Neural progenitor cell (in vitro differentiated cells): ENCODE measurements at regions not wholly inside any gene's neighbourhood (a gene's known extent, or its start where the extent isn't known, plus 50 kb on each side); places are given as distances from the start of the nearest gene placed in this dataset.

Experiments used
- CTCF ChIP-seq: fragments of 200-600 bp; sonication (generic); IDR thresholded peaks from 2 replicates; pipeline ENCODE4 v1.5.1; 2017; ENCODE audit warnings: antibody characterized with exemption, mild to moderate bottlenecking
- EZH2 ChIP-seq: fragments of 200-600 bp; sonication (generic); IDR thresholded peaks from 2 replicates; pipeline ENCODE4 v1.6.1; 2017; ENCODE audit warnings: antibody characterized with exemption, mild to moderate bottlenecking, moderate library complexity
- EZH2phosphoT487 ChIP-seq: fragments of 200-600 bp; sonication (generic); IDR thresholded peaks from 2 replicates; pipeline ENCODE4 v1.6.1; 2017; ENCODE audit warnings: antibody characterized with exemption

GRCh38 chr6:119536666-119537065 lies 187.1 kb upstream of the MAN1A1 start:
- TF ChIP-seq EZH2 (no peak), CTCF (no peak), EZH2phosphoT487 (no peak)
